Psoas muscle (tissue), 7 donors: ENCODE measurements at regions not wholly inside any gene's neighbourhood (a gene's known extent, or its start where the extent isn't known, plus 50 kb on each side); places are given as distances from the start of the nearest gene placed in this dataset.
A peak's percentile ranks its signal among the peaks of the same experiment; 100 is the strongest.

Source experiments
- ATAC-seq, 4 donors: fragments of 200-7000 bp; cut with Tn5 transposase; one replicate each; pipeline ENCODE4 v1.9.1; 2020; ENCODE audit warnings: moderate library complexity in 3 of 4, mild to moderate bottlenecking in 2 of 4
- DNase-seq, 2 donors: peaks; one replicate each; pipeline ENCODE4 v3.0.0-alpha.2; 2020
- H3K27ac ChIP-seq: fragments of 200-600 bp; one replicate; pipeline ENCODE4 v1.8.0; 2022
- H3K27me3 ChIP-seq, 3 donors: fragments of 200-600 bp in 1 of 3; one replicate each; pipeline versions ENCODE4 v1.6.1 to v1.8.0; 2013 to 2022; ENCODE audit warnings: low read length in 2 of 3, mild to moderate bottlenecking in 2 of 3, moderate library complexity in 1 of 3; ENCODE audit not compliant: insufficient read depth in 3 of 3
- H3K36me3 ChIP-seq, 2 donors: fragments of 200-600 bp in 1 of 2; one replicate each; pipeline versions ENCODE4 v1.6.1 to v1.8.0; 2013 to 2022; ENCODE audit warnings: low read depth in 1 of 2, mild to moderate bottlenecking in 1 of 2, moderate library complexity in 1 of 2; ENCODE audit not compliant: insufficient read depth in 1 of 2
- H3K4me1 ChIP-seq: fragments of 200-600 bp; one replicate; pipeline ENCODE4 v1.8.0; 2022
- H3K4me3 ChIP-seq: fragments of 200-600 bp; one replicate; pipeline ENCODE4 v1.8.0; 2022; ENCODE audit warnings: mild to moderate bottlenecking
- H3K9me3 ChIP-seq: fragments of 200-600 bp; one replicate; pipeline ENCODE4 v1.8.0; 2022
- CTCF ChIP-seq: fragments of 200-600 bp; IDR thresholded peaks from one replicate; pipeline ENCODE4 v1.8.0; 2022; ENCODE audit warnings: antibody characterized with exemption
- WGBS, 3 donors: extraction: QIAGEN DNeasy Blood & Tissue Kit; methylation state at CpG; one replicate each; pipeline versions ENCODE4 v1.1.6 to v1.1.7; 2013; 5-methylcytosine and 5-hydroxymethylcytosine counted together
- intact Hi-C, 2 donors: fragments of 100-400 bp; cut with DNase I; formaldehyde crosslinking; loops; one replicate each; pipeline versions ENCODE4 v1.11.0 to v1.14.2; 2022
- donor health status: healthy with polysubstance abuse.
- donor health status: DM: no; HTN: no; CAD: no; lungs with moderate emphysema.
- donor health status: Bipolar disorder and iron deficiency.
- donor health status: healthy.
- donor health status: DM: yes; HTN: yes; CAD: no.
- donor health status: DM: no; HTN: no; CAD: no.
- donor health status: DM: yes; HTN: yes; CAD: no.

DNA sequence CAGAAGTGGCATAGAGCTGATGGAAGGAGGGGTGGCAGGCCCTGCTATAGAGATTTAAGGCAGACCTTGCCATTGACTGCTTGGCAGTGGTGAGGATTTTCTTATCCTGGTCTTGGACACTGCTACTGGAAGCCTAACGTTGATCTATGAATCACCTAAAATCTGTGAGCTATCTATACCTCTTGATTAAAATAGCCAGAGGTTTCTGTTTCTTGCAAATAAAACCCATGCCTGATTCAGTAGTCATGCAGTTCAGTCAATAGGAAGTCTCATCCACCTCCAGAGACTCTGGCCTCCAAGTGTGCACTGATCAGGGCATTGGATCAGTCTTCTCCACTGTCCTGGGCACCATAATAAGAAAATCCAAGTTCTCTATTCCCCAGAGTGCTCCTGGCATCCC, 286.5 kb downstream of the PTEN start:
- H3K27me3 ChIP-seq, result no peaks in the 10 kb centered on the region
- TF ChIP-seq CTCF, result no peak
- peaks cover 26% of the 10 kb centered on the region for H3K4me1 ChIP-seq
- no peaks in the 10 kb centered on the region for H3K9me3 ChIP-seq
- ATAC-seq (peak in 3 of 4 donors; percentile 21 to 32 (median 28)), DNase-seq (no peak)
- intact Hi-C loops, result no loop called here
- H3K36me3 ChIP-seq, result no peaks in the 10 kb centered on the region
- 32 to 52% (median 38%) methylated on average over 1 of the region's 1 CpG for WGBS, 3 donors
- no peak overlapping the region for H3K4me3 ChIP-seq
- H3K27ac ChIP-seq, result no peak overlapping the region

DNA sequence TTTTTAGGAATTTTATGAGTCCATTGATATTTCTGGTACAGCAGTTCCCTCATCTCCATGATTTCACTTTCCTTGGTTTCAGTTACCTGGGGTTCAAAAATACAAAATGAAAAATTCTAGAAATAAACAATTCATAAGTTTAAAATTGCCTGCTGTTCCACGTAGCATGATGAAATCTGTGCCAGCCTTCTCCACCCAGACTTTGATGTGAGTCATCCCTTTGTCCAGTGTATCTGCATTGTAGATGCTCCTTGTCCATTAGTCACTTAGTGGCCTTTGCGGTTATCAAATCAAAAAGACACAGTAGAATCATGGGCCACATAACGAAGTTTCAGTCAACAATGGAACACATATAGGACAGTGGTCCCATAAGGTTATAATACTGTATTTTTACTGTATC, 286.9 kb downstream of the PTEN start:
- intact Hi-C loops, result no loop called here
- H3K4me1 ChIP-seq, result peaks cover 26% of the 10 kb centered on the region
- ATAC-seq (peak in 1 of 4 donors; percentile 36), DNase-seq (no peak)
- H3K27me3 ChIP-seq, result no peaks in the 10 kb centered on the region
- H3K36me3 ChIP-seq, result no peaks in the 10 kb centered on the region
- WGBS, 3 donors, result 82 to 89% (median 87%) methylated on average over 3 of the region's 3 CpGs
- H3K4me3 ChIP-seq, result no peak overlapping the region
- no peak for TF ChIP-seq CTCF
- H3K27ac ChIP-seq, result no peak overlapping the region
- H3K9me3 ChIP-seq, result no peaks in the 10 kb centered on the region

DNA sequence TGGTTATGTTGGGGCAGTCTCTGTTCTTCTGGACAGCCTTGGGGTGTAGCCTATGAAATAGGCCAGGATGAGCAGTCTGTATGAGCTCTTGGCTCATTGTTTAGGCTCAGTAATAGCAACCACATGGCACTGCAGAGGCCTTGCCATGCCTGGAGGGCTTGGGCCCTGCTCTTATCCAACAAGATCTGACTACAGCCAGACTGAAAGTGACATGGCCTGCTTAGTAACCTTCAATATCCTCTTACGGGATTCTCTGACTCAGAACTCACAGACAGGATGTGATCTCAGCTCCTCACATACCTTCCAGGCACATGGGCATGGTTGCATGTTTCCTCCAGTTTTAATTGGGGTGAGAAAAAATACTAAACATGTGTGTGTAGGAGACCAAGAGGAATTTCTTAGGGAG, 289.3 kb downstream of the PTEN start:
- Histone ChIP-seq H3K36me3 (no peaks in the 10 kb centered on the region), H3K4me3 (no peak overlapping the region), H3K27ac (peak overlapping the region; percentile 38), H3K4me1 (peaks cover 24% of the 10 kb centered on the region), H3K9me3 (no peaks in the 10 kb centered on the region), H3K27me3 (no peaks in the 10 kb centered on the region)
- ATAC-seq (peak; percentile 82 to 91 (median 87)), DNase-seq (peak in 1 of 2 donors; percentile 19)
- TF ChIP-seq CTCF, result no peak
- WGBS, 3 donors, result 38 to 49% (median 46%) methylated on average over 1 of the region's 1 CpG
- intact Hi-C loops, result no loop called here

DNA sequence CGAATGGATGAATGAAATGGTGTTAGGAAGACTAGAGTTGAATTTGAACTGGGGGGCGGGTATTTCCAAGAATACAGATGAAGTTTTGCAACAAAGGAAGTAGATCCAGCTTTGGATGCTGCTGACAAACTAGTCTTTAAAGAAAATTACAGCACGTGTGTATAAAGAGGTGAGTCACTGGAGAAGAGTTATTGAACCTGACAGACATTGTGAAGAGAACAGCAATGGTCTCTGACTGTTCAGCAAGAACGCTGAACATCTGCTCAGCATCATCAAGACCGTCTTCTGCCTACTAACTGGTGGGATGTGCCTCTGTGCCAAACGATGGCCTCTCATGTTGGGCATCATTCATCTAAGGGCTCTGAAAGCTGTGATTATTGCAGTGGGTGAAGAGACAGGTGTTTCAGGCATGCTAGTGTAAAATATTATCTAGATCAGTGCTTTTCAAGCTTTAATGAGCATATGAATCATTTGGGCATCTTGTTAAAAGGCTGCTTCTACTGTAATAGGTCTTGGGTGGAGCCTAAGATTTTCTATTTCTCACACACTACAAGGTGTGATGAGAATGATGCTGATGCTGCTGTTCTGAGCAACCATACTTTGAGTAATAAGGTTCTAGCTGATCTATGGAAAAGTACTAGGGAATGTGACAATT, 291.3 kb downstream of the PTEN start:
- TF ChIP-seq CTCF, result no peak
- intact Hi-C loops, result no loop called here
- no peaks in the 10 kb centered on the region for H3K27me3 ChIP-seq
- no peak overlapping the region for H3K4me3 ChIP-seq
- H3K36me3 ChIP-seq, result no peaks in the 10 kb centered on the region
- 82 to 83% (median 83%) methylated on average over 6 of the region's 6 CpGs for WGBS, 3 donors
- no peaks in the 10 kb centered on the region for H3K9me3 ChIP-seq
- H3K27ac ChIP-seq, result no peak overlapping the region
- peaks cover 12% of the 10 kb centered on the region for H3K4me1 ChIP-seq
- no peak for DNase-seq
- no peak for ATAC-seq

GRCh38 chr10:88156341-88156740, 292.9 kb downstream of the PTEN start:
- no peak overlapping the region for H3K27ac ChIP-seq
- no peak for ATAC-seq
- intact Hi-C loops, result no loop called here
- no peaks in the 10 kb centered on the region for H3K9me3 ChIP-seq
- 89 to 96% (median 95%) methylated on average over 1 of the region's 1 CpG for WGBS, 3 donors
- no peak for TF ChIP-seq CTCF
- H3K4me3 ChIP-seq, result no peak overlapping the region
- H3K27me3 ChIP-seq, result no peaks in the 10 kb centered on the region
- DNase-seq, result no peak
- peaks cover 11% of the 10 kb centered on the region for H3K4me1 ChIP-seq
- no peaks in the 10 kb centered on the region for H3K36me3 ChIP-seq
